ENCODE measurements at regions not wholly inside any gene's neighbourhood (a gene's known extent, or its start where the extent isn't known, plus 50 kb on each side); places are given as distances from the start of the nearest gene placed in this dataset.

DNA sequence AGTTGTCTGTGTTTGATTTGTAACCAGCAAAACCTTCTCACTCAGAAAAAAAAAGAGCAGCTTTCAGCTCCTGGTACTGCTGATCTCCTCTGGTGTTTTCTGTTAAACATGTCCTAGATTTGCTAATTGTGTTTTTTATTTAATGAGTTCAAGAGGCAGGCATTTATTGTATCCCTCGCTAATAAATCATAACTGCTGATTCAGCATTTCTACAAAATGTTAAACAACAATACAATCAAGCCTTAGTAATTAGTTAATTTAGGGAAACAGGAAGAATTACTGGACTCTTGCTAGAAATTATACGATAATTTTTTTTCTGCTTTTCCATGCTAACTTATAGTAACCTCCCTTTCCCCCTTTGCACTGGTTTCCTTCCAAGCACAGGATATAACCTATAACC lies 66.8 kb upstream of the NRP1 start:
- Histone ChIP-seq H3F3A (ENCODE audit: low read depth) (no peaks in the 10 kb centered on the region), H2AFZ (ENCODE audit: low read length) (no peak overlapping the region), H3K9ac (ENCODE audit: low read depth, low read length, poor library complexity, severe bottlenecking) (no peak overlapping the region), H3K4me2 (ENCODE audit: low read depth, low read length, poor library complexity, severe bottlenecking) (no peak overlapping the region), H3K27me3 (ENCODE audit: insufficient read depth, low read length, poor library complexity, severe bottlenecking) (no peaks in the 10 kb centered on the region), H3K9me3 (ENCODE audit: insufficient read depth, low read depth, low read length) (no peaks in the 10 kb centered on the region), H3K36me3 (ENCODE audit: insufficient read depth, low read length) (no peaks in the 10 kb centered on the region), H4K20me1 (ENCODE audit: insufficient read depth, low read length, poor library complexity, severe bottlenecking) (no peaks in the 10 kb centered on the region), H3K9me2 (replicated peaks; ENCODE audit: low read depth, low read length) (no peaks in the 10 kb centered on the region), H3K4me1 (ENCODE audit: insufficient read depth, low read length, poor library complexity, severe bottlenecking) (no peaks in the 10 kb centered on the region), H3K79me2 (ENCODE audit: insufficient read depth, low read length) (no peaks in the 10 kb centered on the region), H3K4me3 (ENCODE audit: low read length, poor library complexity, severe bottlenecking) (no peak overlapping the region)
- TF ChIP-seq EZH2phosphoT487 (IDR thresholded peaks at IDR 0.05; ENCODE audit: borderline replicate concordance): no peak
- TF ChIP-seq, protein P1, sequence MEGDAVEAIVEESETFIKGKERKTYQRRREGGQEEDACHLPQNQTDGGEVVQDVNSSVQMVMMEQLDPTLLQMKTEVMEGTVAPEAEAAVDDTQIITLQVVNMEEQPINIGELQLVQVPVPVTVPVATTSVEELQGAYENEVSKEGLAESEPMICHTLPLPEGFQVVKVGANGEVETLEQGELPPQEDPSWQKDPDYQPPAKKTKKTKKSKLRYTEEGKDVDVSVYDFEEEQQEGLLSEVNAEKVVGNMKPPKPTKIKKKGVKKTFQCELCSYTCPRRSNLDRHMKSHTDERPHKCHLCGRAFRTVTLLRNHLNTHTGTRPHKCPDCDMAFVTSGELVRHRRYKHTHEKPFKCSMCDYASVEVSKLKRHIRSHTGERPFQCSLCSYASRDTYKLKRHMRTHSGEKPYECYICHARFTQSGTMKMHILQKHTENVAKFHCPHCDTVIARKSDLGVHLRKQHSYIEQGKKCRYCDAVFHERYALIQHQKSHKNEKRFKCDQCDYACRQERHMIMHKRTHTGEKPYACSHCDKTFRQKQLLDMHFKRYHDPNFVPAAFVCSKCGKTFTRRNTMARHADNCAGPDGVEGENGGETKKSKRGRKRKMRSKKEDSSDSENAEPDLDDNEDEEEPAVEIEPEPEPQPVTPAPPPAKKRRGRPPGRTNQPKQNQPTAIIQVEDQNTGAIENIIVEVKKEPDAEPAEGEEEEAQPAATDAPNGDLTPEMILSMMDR (conservative IDR thresholded peaks at IDR 0.05; ENCODE audit: low read length): no peak

DNA sequence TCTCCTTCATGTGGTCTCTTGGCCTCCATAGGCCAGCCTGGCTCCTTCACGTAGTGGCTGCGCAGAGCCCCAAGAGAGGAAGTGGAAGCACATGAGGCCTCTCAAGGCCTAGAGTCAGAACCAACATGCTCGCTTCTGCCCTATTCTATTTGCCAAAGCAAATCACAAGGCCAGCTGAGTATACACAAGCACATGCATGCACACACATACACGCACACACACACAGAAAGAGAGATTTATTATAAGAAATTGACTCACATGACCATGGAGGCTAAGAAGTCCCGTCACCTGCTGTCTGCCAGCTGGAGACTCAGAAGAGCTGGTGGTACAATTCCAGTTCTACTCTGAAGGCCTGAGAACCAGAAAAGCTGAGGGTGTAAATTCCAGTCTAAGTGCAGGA lies 64.3 kb upstream of the NRP1 start:
- Histone ChIP-seq H4K20me1 (ENCODE audit: insufficient read depth, low read length, poor library complexity, severe bottlenecking) (no peaks in the 10 kb centered on the region), H3K4me1 (ENCODE audit: insufficient read depth, low read length, poor library complexity, severe bottlenecking) (no peaks in the 10 kb centered on the region), H3K27me3 (ENCODE audit: insufficient read depth, low read length, poor library complexity, severe bottlenecking) (no peaks in the 10 kb centered on the region), H3K36me3 (ENCODE audit: insufficient read depth, low read length) (no peaks in the 10 kb centered on the region), H3K9me2 (replicated peaks; ENCODE audit: low read depth, low read length) (no peaks in the 10 kb centered on the region), H3F3A (ENCODE audit: low read depth) (no peaks in the 10 kb centered on the region), H3K4me3 (ENCODE audit: low read length, poor library complexity, severe bottlenecking) (no peak overlapping the region), H3K9ac (ENCODE audit: low read depth, low read length, poor library complexity, severe bottlenecking) (no peak overlapping the region), H3K79me2 (ENCODE audit: insufficient read depth, low read length) (no peaks in the 10 kb centered on the region), H3K4me2 (ENCODE audit: low read depth, low read length, poor library complexity, severe bottlenecking) (no peak overlapping the region), H2AFZ (ENCODE audit: low read length) (no peak overlapping the region), H3K9me3 (ENCODE audit: insufficient read depth, low read depth, low read length) (no peaks in the 10 kb centered on the region)
- TF ChIP-seq, protein P1 (conservative IDR thresholded peaks at IDR 0.05; ENCODE audit: low read length): no peak
- TF ChIP-seq EZH2phosphoT487 (IDR thresholded peaks at IDR 0.05; ENCODE audit: borderline replicate concordance): no peak

DNA sequence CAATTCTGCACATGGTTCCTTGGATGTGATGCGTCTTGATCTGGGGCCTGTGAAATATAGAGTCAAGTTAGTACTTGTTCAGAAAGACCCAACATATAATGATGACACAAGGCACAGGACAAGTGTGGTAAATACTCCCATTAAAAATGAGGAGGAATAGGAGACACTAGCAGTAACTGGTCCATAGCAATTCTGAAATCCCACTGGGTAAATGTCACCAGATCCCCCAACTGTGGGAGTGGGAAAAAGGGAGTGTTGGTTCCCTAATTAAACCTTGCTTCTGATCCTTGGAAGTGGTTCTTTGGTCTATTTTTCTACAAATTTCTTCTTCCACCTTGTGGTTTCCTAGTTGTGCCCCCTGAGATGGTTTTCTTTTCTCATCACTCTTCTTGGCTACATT lies 62.5 kb upstream of the NRP1 start:
- no peaks in the 10 kb centered on the region for H3K9me2 ChIP-seq (replicated peaks; ENCODE audit: low read depth, low read length)
- TF ChIP-seq, protein P1 (conservative IDR thresholded peaks at IDR 0.05; ENCODE audit: low read length): no peak
- no peak for TF ChIP-seq EZH2phosphoT487 (IDR thresholded peaks at IDR 0.05; ENCODE audit: borderline replicate concordance)
- no peak overlapping the region for H2AFZ ChIP-seq (ENCODE audit: low read length)
- H4K20me1 ChIP-seq (ENCODE audit: insufficient read depth, low read length, poor library complexity, severe bottlenecking): no peaks in the 10 kb centered on the region
- no peaks in the 10 kb centered on the region for H3F3A ChIP-seq (ENCODE audit: low read depth)
- H3K9ac ChIP-seq (ENCODE audit: low read depth, low read length, poor library complexity, severe bottlenecking): no peak overlapping the region
- no peaks in the 10 kb centered on the region for H3K9me3 ChIP-seq (ENCODE audit: insufficient read depth, low read depth, low read length)
- no peaks in the 10 kb centered on the region for H3K4me1 ChIP-seq (ENCODE audit: insufficient read depth, low read length, poor library complexity, severe bottlenecking)
- H3K36me3 ChIP-seq (ENCODE audit: insufficient read depth, low read length): no peaks in the 10 kb centered on the region
- no peak overlapping the region for H3K4me2 ChIP-seq (ENCODE audit: low read depth, low read length, poor library complexity, severe bottlenecking)
- no peaks in the 10 kb centered on the region for H3K27me3 ChIP-seq (ENCODE audit: insufficient read depth, low read length, poor library complexity, severe bottlenecking)
- no peak overlapping the region for H3K4me3 ChIP-seq (ENCODE audit: low read length, poor library complexity, severe bottlenecking)
- H3K79me2 ChIP-seq (ENCODE audit: insufficient read depth, low read length): no peaks in the 10 kb centered on the region
